Body of pancreas (tissue), 4 donors: ENCODE measurements at regions not wholly inside any gene's neighbourhood (a gene's known extent, or its start where the extent isn't known, plus 50 kb on each side); places are given as distances from the start of the nearest gene placed in this dataset.

ENCODE experiments used
- ATAC-seq: fragments of 150-250 bp; one replicate; pipeline ENCODE4 v1.9.1; 2016
- DNase-seq, 4 donors: peaks; one replicate each; pipeline ENCODE4 v3.0.0-alpha.2; 2019
- H3K27ac ChIP-seq, 4 donors: fragments of 200-600 bp; sonication (generic); 1 replicate in 3 of 4; 2 replicates in 1 of 4; pipeline versions ENCODE4 v1.5.1 to v1.6.1; 2016 to 2019; ENCODE audit warnings: mild to moderate bottlenecking in 1 of 4, mixed read lengths in 1 of 4, moderate library complexity in 1 of 4
- H3K27me3 ChIP-seq, 2 donors: fragments of 200-600 bp; sonication (generic); one replicate each; pipeline ENCODE4 v1.6.0; 2016; ENCODE audit warnings: mild to moderate bottlenecking in 1 of 2
- H3K36me3 ChIP-seq, 2 donors: fragments of 200-600 bp; sonication (generic); replicated peaks in 1 of 2; 2 replicates each; pipeline ENCODE4 v1.5.1; 2016; ENCODE audit warnings: low read depth in 2 of 2; ENCODE audit not compliant: insufficient read depth in 1 of 2
- H3K4me1 ChIP-seq: fragments of 200-600 bp; sonication (generic); one replicate; pipeline ENCODE4 v1.6.0; 2016
- H3K4me3 ChIP-seq, 2 donors: fragments of 200-600 bp; sonication (generic); 1 replicate in 1 of 2; 2 replicates in 1 of 2; pipeline ENCODE4 v1.5.1; 2016 to 2019
- H3K9me3 ChIP-seq, 3 donors: fragments of 200-600 bp; sonication (generic); 1 replicate in 2 of 3; 2 replicates in 1 of 3; pipeline ENCODE4 v1.5.1; 2016
- CTCF ChIP-seq, 7 experiments: fragments of 450-650 bp in 4 of 7; fragments of 200-600 bp in 3 of 7; sonication (generic) in 3 of 7; IDR thresholded peaks; one replicate each; pipeline ENCODE4 v1.5.1; 2016 to 2019; ENCODE audit warnings: antibody characterized with exemption in 7 of 7
- POLR2A ChIP-seq, 3 donors: fragments of 450-650 bp; IDR thresholded peaks; one replicate each; pipeline ENCODE4 v1.6.1; 2016; ENCODE audit warnings: antibody characterized with exemption in 3 of 3, mild to moderate bottlenecking in 2 of 3
- WGBS, 2 donors: methylation state at CpG; one replicate each; pipeline ENCODE4 v1.1.5; 2017; 5-methylcytosine and 5-hydroxymethylcytosine counted together
- intact Hi-C: fragments of 100-400 bp; cut with DNase I; formaldehyde crosslinking; loops from one replicate; pipeline ENCODE4 v1.15.1; 2023

- Histone ChIP-seq H3K27me3 (no peaks in the 10 kb centered on the region), H3K9me3 (no peaks in the 10 kb centered on the region), H3K4me1 (no peaks in the 10 kb centered on the region), H3K27ac (no peak overlapping the region), H3K4me3 (no peak overlapping the region), H3K36me3 (no peaks in the 10 kb centered on the region)
- intact Hi-C loops = no loop called here
- DNase-seq (no peak), ATAC-seq (no peak)
- 78 to 84% methylated on average over 2 of the region's 2 CpGs for WGBS, 2 donors
- TF ChIP-seq POLR2A (IDR thresholded peaks at IDR 0.05) = no peak
- no peak for TF ChIP-seq CTCF (IDR thresholded peaks at IDR 0.05)
Measured at GRCh38 chr13:89468081-89468480, 1796.9 kb downstream of the SLITRK5 start.

GRCh38 chr13:89470901-89471300 is 1799.7 kb downstream of the SLITRK5 start:
- no peaks in the 10 kb centered on the region for H3K27me3 ChIP-seq
- H3K27ac ChIP-seq = no peak overlapping the region
- no peaks in the 10 kb centered on the region for H3K4me1 ChIP-seq
- 76 to 79% methylated on average over 3 of the region's 3 CpGs for WGBS, 2 donors
- no peaks in the 10 kb centered on the region for H3K9me3 ChIP-seq
- no peaks in the 10 kb centered on the region for H3K36me3 ChIP-seq
- DNase-seq (no peak), ATAC-seq (no peak)
- intact Hi-C loops = no loop called here
- TF ChIP-seq POLR2A (IDR thresholded peaks at IDR 0.05) (no peak), CTCF (IDR thresholded peaks at IDR 0.05) (no peak)
- H3K4me3 ChIP-seq = no peak overlapping the region

- Histone ChIP-seq H3K4me1 (no peaks in the 10 kb centered on the region), H3K4me3 (no peak overlapping the region), H3K27ac (no peak overlapping the region), H3K36me3 (no peaks in the 10 kb centered on the region), H3K9me3 (no peaks in the 10 kb centered on the region), H3K27me3 (no peaks in the 10 kb centered on the region)
- no peak for TF ChIP-seq CTCF (IDR thresholded peaks at IDR 0.05)
- no peak for TF ChIP-seq POLR2A (IDR thresholded peaks at IDR 0.05)
- intact Hi-C loops = no loop called here
- DNase-seq = no peak
- no peak for ATAC-seq
Measured at GRCh38 chr13:89474432-89474831, 1803.3 kb downstream of the SLITRK5 start.

- no peaks in the 10 kb centered on the region for H3K27me3 ChIP-seq
- ATAC-seq = no peak
- WGBS, 2 donors = 69 to 80% methylated on average over 1 of the region's 1 CpG
- no peak for DNase-seq
- intact Hi-C loops = no loop called here
- H3K4me3 ChIP-seq = no peak overlapping the region
- H3K4me1 ChIP-seq = no peaks in the 10 kb centered on the region
- no peak overlapping the region for H3K27ac ChIP-seq
- H3K9me3 ChIP-seq = no peaks in the 10 kb centered on the region
- H3K36me3 ChIP-seq = no peaks in the 10 kb centered on the region
- TF ChIP-seq CTCF (IDR thresholded peaks at IDR 0.05) = no peak
- no peak for TF ChIP-seq POLR2A (IDR thresholded peaks at IDR 0.05)
Measured at GRCh38 chr13:89486065-89486464, 1814.9 kb downstream of the SLITRK5 start.

GRCh38 chr13:89486709-89487108 is 1815.5 kb downstream of the SLITRK5 start:
- ATAC-seq (no peak), DNase-seq (no peak)
- 54 to 68% methylated on average over 1 of the region's 1 CpG for WGBS, 2 donors
- H3K4me3 ChIP-seq = no peak overlapping the region
- no peaks in the 10 kb centered on the region for H3K9me3 ChIP-seq
- H3K36me3 ChIP-seq = no peaks in the 10 kb centered on the region
- H3K27me3 ChIP-seq = no peaks in the 10 kb centered on the region
- intact Hi-C loops = no loop called here
- H3K27ac ChIP-seq = no peak overlapping the region
- H3K4me1 ChIP-seq = no peaks in the 10 kb centered on the region
- TF ChIP-seq CTCF (IDR thresholded peaks at IDR 0.05) (no peak), POLR2A (IDR thresholded peaks at IDR 0.05) (no peak)
